ENCODE measurements at regions not wholly inside any gene's neighbourhood (a gene's known extent, or its start where the extent isn't known, plus 50 kb on each side); places are given as distances from the start of the nearest gene placed in this dataset.

DNA sequence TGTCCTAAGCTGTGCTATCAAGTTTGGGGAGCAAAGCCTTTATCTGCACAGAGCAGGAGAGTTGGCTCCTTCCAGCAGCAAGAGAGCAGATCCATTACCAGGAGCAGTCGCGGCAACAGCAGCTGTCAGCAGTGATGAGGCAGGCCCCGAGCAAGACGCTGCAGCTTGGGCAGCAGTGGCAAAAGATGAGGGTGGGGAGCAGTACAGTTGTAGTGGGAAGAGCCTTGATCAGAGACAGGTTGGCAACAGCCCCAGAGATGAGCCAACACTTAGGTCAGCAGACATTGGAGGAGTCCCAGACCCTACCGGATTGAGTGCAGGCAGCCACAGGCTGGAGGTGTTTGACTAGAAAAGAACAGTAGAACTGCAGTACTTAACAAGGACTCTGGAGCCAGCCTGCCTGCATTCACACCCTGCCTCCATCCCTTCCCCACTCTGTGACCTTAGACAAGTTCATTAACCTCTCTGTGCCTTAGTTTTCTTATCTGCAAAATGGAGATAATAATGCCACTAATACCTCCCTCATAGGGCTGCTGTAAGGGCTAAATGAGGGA lies 117.1 kb upstream of the SERTAD2 start:
- peak; percentile 33 for DNase-seq

DNA sequence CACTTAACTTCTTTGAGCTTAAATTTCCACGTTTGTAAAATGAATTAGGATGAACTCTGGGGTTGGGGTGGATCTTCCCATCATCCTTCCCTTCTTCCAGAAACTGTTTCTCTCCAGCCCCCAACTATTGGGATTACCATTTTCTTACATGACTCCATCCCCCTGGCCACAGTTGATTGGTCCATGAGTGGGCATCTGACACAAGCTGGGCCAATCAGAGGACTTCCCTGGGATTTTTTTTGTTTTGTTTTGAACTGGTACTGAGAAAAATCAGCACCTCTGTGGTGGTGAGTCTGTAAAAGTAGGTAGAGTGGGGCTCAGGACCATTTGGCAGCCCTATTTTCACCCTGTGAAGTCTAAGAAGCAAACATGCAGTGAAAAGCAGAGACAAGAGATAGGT lies 118.0 kb upstream of the SERTAD2 start:
- no peak for DNase-seq

DNA sequence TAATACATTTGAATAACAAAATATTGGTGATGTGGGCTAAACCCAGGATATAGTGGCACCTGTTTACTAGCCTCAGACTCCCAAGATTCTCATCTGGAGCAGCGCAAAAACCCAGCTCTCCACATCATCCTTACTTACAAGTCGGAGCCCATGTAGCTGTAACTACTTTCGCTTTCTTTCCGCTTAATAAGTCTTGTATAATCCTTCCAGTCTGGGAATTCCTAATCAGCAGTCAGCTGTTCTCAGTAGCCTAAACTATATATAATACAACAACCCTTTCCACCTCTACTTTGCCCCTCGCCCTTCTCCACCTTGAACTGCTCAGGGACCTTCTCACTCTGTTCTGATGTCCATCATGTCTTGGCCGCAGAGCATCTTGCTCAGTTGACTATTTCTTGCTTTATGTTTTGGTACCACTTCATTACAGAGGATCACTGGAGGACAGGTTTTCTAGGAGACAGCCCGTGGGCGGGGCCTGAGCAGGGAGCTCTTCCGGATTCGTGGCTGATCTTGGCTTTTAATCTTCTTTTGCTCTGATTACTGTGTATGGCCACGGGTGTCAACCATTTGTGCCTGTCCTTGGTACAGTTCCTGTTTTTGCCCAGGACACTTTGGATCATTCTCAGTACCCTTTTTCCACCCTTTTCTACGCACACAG lies 119.9 kb upstream of the SERTAD2 start:
- DNase-seq, result no peak

DNA sequence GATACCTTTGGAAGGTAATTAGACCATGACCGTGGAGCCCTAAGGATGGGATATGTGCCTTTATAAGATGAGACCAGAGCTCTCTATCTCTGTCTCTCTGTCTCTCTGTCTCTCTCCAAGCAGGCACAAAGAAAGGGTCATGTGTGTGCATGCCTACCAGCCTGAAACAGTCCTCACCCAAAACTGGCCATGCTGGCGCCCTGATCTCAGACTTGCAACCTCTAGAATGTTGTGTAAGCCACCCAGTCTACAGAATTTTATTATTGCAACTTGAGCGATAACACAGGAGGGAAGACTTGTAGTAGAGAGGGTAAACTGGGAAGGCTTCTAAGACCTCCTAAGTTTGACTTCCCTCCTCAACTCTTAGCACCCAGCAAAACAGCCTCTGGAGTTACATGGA lies 124.1 kb upstream of the SERTAD2 start:
- DNase-seq, result no peak

GRCh38 chr2:64779117-64779690 lies 125.5 kb upstream of the SERTAD2 start:
- no peak for DNase-seq

DNA sequence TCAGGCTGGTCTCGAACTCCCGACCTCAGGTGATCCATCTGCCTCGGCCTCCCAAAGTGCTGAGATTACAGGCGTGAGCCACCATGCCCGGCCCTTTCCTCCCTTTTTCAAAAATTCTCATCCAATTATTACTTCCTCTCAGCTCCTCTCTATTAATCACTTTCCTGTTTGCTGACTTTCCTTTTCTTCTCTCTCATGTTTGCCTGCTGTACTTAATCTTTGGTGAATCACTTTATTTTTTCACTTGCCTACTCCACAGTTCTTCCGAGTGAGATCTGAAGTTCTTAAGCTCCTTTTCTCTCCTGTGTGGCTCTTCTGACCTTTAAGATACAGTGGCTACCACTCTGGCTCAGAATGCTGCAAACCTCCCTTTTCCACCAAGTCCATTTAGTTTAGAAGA lies 126.3 kb upstream of the SERTAD2 start:
- DNase-seq, result no peak

DNA sequence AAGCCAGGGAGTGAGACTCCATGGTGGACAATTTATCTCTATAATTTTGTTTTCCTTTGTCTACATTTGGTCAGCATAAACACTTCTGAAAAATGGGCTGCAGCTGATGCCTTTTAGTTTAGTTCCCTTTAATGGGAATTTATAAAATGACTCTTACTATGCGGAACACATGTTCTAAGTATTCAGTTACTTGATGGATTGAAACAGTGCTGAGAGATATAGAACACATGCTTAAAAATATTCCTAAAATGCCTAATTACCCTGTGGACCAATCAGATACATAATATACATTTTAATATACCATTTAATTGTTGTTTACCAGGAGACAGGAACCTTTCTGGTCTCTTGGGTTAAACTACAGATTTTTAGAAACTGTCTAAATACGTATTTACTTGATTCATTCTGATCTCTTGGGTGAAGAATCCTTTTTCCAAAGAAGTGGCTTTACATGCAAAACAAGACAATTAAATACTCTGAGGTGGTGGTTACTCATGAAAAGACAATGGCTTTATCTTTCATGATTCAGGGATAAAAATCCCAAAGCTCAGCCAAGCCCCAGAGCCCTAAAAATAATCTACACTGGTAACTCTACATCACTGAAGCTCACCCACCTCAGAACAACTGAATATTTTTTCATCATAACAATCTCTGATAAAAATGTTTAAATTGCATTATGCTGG lies 128.1 kb upstream of the SERTAD2 start:
- DNase-seq, result no peak

DNA sequence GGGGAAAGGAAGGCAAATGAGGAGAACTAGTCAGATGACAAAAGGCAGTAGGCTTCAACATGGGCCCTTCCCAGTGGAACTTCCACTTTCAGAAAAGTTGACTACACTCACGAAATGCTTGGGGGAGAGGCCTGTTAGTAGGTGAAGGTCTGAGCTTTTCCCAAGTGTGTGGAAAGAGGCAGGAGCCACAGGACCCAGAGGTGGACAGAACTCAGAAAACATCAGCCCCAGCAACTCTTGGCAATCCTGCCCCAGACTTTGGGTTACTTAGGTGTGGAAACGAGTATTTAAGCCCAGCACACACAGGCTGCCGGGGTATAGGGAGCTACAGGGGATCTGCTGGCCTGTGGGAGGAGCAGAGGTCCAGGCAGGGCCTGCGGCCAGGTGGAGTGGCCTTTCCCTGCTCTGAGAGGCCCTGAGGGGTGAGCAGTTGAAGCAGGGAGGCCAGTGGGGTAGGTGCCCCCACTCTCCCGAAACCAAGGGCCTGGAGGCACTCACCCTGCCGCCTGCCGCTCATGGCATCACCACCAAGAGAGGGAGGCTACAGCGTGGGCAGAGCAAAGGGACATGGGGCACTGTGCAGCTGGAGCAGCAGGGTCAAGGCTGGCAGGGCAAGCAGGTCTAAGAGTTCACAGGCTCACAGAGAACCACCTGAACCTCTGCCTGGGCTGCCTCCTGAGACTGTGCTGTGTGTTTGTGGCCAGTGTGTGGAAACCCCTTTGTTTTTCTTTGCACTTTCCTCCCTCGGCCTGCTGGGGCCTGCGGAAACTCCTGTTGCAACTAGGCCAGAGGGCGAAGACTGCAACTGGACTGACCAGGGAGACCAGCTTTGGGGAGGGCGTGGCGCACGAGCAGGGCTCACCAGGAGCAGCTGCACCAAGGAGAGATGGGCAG lies 130.7 kb upstream of the SERTAD2 start:
- no peak for DNase-seq

GRCh38 chr2:64785245-64785644 lies 131.5 kb upstream of the SERTAD2 start:
- DNase-seq, result no peak

- DNase-seq, result no peak
These were observed 132.8 kb upstream of the SERTAD2 start for GRCh38 chr2:64786343-64787018.

DNA sequence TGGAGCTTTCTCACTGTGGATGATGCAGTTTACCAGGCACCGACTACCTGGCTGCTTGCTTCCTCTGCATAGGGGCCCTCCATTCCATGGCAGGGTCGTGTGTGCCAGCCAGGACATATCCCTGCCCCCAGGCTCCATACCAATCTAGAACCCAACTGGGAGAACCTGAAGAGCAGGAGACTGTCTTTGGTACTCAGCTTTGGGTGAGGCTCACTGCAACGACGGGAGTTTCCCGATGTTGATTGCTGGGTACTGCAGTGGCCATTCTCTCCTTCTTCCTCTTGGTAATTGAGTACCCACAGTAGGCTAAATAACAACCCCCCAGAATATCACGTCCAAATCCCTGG lies 133.3 kb upstream of the SERTAD2 start:
- DNase-seq, result no peak

GRCh38 chr2:64787698-64788097 lies 134.0 kb upstream of the SERTAD2 start:
- no peak for DNase-seq

DNA sequence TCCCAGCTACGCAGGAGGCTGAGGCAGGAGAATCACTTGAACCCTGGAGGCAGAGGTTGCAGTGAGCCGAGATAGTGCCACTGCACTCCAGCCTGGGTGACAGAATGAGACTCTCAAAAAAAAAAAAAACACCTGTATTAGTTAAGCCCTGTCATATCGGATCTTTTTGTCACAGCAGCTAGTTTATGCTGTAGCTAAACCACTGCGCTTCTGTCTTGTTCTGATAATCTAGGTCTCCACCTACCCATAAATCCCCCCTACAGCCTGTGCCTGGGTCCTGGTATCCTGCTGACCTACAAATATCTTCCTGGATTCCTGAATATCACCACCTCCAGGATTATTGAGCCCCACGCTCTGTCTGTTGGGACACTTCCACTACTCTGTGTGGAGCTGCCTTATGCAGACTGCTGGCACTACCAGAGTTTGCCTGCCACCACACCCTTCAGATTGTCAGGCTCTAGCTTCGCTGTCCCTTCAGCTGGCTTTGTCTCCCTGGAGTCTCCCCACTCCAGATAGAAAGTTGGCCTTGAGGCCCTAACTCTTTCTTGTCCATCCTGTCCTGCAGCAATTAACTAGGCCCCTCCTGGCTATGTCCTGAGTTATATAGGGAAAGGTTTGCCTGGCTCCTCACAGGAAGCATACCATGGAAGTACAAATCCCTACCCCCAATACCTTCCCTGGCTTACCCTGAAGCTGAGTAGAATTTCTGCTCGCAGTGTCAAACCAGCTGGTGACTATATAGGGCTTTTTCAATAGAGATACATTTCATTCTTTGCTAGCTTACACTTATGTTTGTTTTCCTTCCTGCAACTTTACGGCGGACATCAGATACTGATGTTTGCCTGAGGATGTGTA lies 136.0 kb upstream of the SERTAD2 start:
- no peak for DNase-seq

GRCh38 chr2:64792300-64792699 lies 138.6 kb upstream of the SERTAD2 start:
- DNase-seq, result no peak

- DNase-seq, result no peak
These were observed 139.4 kb upstream of the SERTAD2 start for GRCh38 chr2:64792995-64793639.

- DNase-seq, result no peak
These were observed 140.0 kb upstream of the SERTAD2 start for GRCh38 chr2:64793701-64794100.

GRCh38 chr2:64794426-64794995 lies 140.8 kb upstream of the SERTAD2 start:
- DNase-seq, result no peak

- DNase-seq, result no peak
These were observed 141.4 kb upstream of the SERTAD2 start for GRCh38 chr2:64795024-64795592.

DNA sequence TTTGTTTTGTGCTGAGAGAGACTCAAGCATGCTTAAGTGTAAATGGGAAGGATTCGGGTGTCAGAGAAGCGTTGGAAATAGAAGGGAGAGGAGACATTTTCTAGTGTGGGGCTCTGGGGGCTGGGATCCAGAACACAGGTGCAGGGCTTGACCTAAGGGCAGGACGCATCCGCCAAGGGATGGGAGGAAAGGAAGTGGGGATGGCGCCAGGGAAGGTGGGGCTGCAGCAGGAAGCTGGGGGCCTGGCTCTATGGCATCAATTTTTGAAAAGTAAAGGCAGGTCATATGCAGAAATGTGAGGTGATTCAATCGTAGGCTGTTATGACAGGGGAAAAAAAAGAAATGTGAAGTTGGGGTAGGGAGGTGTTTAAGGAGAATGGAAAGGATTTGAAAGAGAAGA lies 143.2 kb upstream of the SERTAD2 start:
- DNase-seq, result no peak

GRCh38 chr2:64797881-64798575 lies 144.3 kb upstream of the SERTAD2 start:
- peak; percentile 78 for DNase-seq

Data from NCI-H2029 (cell line).